Neural cell (in vitro differentiated cells): ENCODE measurements at regions not wholly inside any gene's neighbourhood (a gene's known extent, or its start where the extent isn't known, plus 50 kb on each side); places are given as distances from the start of the nearest gene placed in this dataset.

Experiments
- H2AFZ ChIP-seq: fragments of 200-600, 300-800 bp; sonication (generic), shearing (Covaris generic); 2 replicates; pipeline ENCODE4 v1.6.0; 2014; ENCODE audit warnings: low read depth, mild to moderate bottlenecking, antibody characterized with exemption, low read length, moderate library complexity
- H3F3A ChIP-seq: fragments of 200-600 bp; shearing (Covaris generic); 2 replicates; pipeline ENCODE4 v1.6.1; 2016; ENCODE audit warnings: mild to moderate bottlenecking, moderate library complexity, mixed read lengths, antibody characterized with exemption, low read length; ENCODE audit not compliant: insufficient read depth, poor library complexity, severe bottlenecking
- H3K27ac ChIP-seq: fragments of 200-600, 300-800 bp; sonication (generic), shearing (Covaris generic); 2 replicates; pipeline ENCODE4 v1.5.1; 2014; ENCODE audit warnings: mild to moderate bottlenecking, low read length, moderate library complexity
- H3K27me3 ChIP-seq: fragments of 300-800, 200-600 bp; sonication (generic), shearing (Covaris generic); 2 replicates; pipeline ENCODE4 v1.6.0; 2014; ENCODE audit warnings: mild to moderate bottlenecking, low read depth, low read length, moderate library complexity; ENCODE audit not compliant: insufficient read depth
- H3K36me3 ChIP-seq: fragments of 300-800, 200-600 bp; sonication (generic), shearing (Covaris generic); 2 replicates; pipeline ENCODE4 v1.5.1; 2014; ENCODE audit warnings: mild to moderate bottlenecking, antibody characterized with exemption, low read length, moderate library complexity; ENCODE audit not compliant: insufficient read depth
- H3K4me2 ChIP-seq: fragments of 300-800, 200-600 bp; sonication (generic), shearing (Covaris generic); 2 replicates; pipeline ENCODE4 v1.6.0; 2014; ENCODE audit warnings: mild to moderate bottlenecking, low read length
- H3K4me3 ChIP-seq: fragments of 300-800, 200-600 bp; sonication (generic), shearing (Covaris generic); 2 replicates; pipeline ENCODE4 v1.5.1; 2014; ENCODE audit warnings: mild to moderate bottlenecking, low read length, moderate library complexity
- H3K79me2 ChIP-seq: fragments of 200-600 bp; shearing (Covaris generic); replicated peaks from 2 replicates; pipeline ENCODE4 v1.6.0; 2014; ENCODE audit warnings: mild to moderate bottlenecking, low read length, moderate library complexity; ENCODE audit not compliant: insufficient read depth
- H3K9ac ChIP-seq: fragments of 300-800, 200-600 bp; sonication (generic), shearing (Covaris generic); 2 replicates; pipeline ENCODE4 v1.6.1; 2016; ENCODE audit warnings: mild to moderate bottlenecking, low read length, mixed read lengths
- H3K9me2 ChIP-seq: fragments of 200-600 bp; shearing (Covaris generic); 2 replicates; pipeline ENCODE4 v1.6.1; 2016; ENCODE audit warnings: mild to moderate bottlenecking, low read length, mixed read lengths; ENCODE audit not compliant: insufficient read depth
- H3K9me3 ChIP-seq: fragments of 200-600, 300-800 bp; sonication (generic), shearing (Covaris generic); 2 replicates; pipeline ENCODE4 v1.6.1; 2016; ENCODE audit warnings: mild to moderate bottlenecking, mixed run types, low read length, moderate library complexity, mixed read lengths
- H4K20me1 ChIP-seq: fragments of 200-600 bp; shearing (Covaris generic); 2 replicates; pipeline ENCODE4 v1.6.1; 2016; ENCODE audit warnings: mild to moderate bottlenecking, mixed run types; ENCODE audit not compliant: insufficient read depth
- CTCF ChIP-seq: fragments of 450-650 bp; IDR thresholded peaks from 2 replicates; pipeline ENCODE4 v1.5.1; 2014; ENCODE audit warnings: antibody characterized with exemption, mild to moderate bottlenecking, moderate library complexity; ENCODE audit not compliant: poor library complexity, severe bottlenecking
- EP300 ChIP-seq: fragments of 450-650 bp; conservative IDR thresholded peaks from 2 replicates; pipeline ENCODE4 v1.6.1; 2014; ENCODE audit warnings: antibody characterized with exemption, mild to moderate bottlenecking, moderate library complexity; ENCODE audit not compliant: poor library complexity, severe bottlenecking
- EZH2 ChIP-seq: fragments of 200-600, 300-800 bp; shearing (Covaris generic), sonication (generic); IDR thresholded peaks from 2 replicates; pipeline ENCODE4 v1.6.1; 2014; ENCODE audit warnings: antibody characterized with exemption, low read length, borderline replicate concordance, mild to moderate bottlenecking; ENCODE audit not compliant: insufficient read depth, poor library complexity, severe bottlenecking
- MXI1 ChIP-seq: fragments of 450-650 bp; conservative IDR thresholded peaks from 2 replicates; pipeline ENCODE4 v1.6.1; 2014; ENCODE audit warnings: antibody characterized with exemption, mild to moderate bottlenecking; ENCODE audit not compliant: poor library complexity, severe bottlenecking
- POLR2AphosphoS5 ChIP-seq: IDR thresholded peaks from 2 replicates; pipeline ENCODE4 v1.6.1; 2012
- RAD21 ChIP-seq: fragments of 450-650 bp; conservative IDR thresholded peaks from 2 replicates; pipeline ENCODE4 v1.6.1; 2014; ENCODE audit warnings: antibody characterized with exemption, mild to moderate bottlenecking, moderate library complexity
- SMC3 ChIP-seq: fragments of 450-650 bp; conservative IDR thresholded peaks from 2 replicates; pipeline ENCODE4 v1.6.1; 2014; ENCODE audit warnings: antibody characterized with exemption, mild to moderate bottlenecking, moderate library complexity; ENCODE audit not compliant: poor library complexity
- TAF1 ChIP-seq: IDR thresholded peaks from 2 replicates; pipeline ENCODE4 v1.6.1; 2012; ENCODE audit warnings: low read depth
- TF ChIP-seq, protein P1 (sequence below): IDR thresholded peaks from 2 replicates; pipeline ENCODE4 v1.6.1; 2012; ENCODE audit warnings: borderline replicate concordance

DNA sequence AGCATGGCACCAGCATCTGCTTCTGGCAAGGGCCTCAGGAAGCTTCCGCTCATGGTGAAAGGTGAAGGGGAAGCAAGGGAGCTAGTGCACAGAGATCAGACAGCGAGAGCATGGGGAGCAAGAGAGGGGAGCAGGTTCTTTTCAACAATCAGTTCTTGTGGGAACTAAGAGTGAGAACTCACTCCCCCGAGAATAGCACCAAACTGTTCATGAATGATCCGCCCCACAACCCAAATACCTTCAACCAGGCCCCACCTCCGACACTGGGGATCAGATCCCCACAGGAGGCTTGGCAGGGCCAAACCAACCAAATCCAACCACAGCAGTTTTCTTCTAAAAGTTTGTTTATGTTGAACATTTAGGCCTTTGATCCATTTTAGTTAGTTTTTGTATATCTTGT lies 69.7 kb upstream of the BHLHE23 start:
- peaks cover 15% of the 10 kb centered on the region for H3K27me3 ChIP-seq
- H3K79me2 ChIP-seq, result no peaks in the 10 kb centered on the region
- no peaks in the 10 kb centered on the region for H3K9me2 ChIP-seq
- H3K36me3 ChIP-seq, result no peaks in the 10 kb centered on the region
- no peaks in the 10 kb centered on the region for H4K20me1 ChIP-seq
- H3K4me2 ChIP-seq, result no peak overlapping the region
- H3K9me3 ChIP-seq, result peaks cover 12% of the 10 kb centered on the region
- H3K27ac ChIP-seq, result no peak overlapping the region
- no peak overlapping the region for H3K9ac ChIP-seq
- H2AFZ ChIP-seq, result no peak overlapping the region
- no peaks in the 10 kb centered on the region for H3F3A ChIP-seq
- TF ChIP-seq EZH2 (no peak), TAF1 (no peak), SMC3 (no peak), RAD21 (no peak), EP300 (no peak), MXI1 (no peak), POLR2AphosphoS5 (no peak), CTCF (no peak)
- TF ChIP-seq, protein P1, sequence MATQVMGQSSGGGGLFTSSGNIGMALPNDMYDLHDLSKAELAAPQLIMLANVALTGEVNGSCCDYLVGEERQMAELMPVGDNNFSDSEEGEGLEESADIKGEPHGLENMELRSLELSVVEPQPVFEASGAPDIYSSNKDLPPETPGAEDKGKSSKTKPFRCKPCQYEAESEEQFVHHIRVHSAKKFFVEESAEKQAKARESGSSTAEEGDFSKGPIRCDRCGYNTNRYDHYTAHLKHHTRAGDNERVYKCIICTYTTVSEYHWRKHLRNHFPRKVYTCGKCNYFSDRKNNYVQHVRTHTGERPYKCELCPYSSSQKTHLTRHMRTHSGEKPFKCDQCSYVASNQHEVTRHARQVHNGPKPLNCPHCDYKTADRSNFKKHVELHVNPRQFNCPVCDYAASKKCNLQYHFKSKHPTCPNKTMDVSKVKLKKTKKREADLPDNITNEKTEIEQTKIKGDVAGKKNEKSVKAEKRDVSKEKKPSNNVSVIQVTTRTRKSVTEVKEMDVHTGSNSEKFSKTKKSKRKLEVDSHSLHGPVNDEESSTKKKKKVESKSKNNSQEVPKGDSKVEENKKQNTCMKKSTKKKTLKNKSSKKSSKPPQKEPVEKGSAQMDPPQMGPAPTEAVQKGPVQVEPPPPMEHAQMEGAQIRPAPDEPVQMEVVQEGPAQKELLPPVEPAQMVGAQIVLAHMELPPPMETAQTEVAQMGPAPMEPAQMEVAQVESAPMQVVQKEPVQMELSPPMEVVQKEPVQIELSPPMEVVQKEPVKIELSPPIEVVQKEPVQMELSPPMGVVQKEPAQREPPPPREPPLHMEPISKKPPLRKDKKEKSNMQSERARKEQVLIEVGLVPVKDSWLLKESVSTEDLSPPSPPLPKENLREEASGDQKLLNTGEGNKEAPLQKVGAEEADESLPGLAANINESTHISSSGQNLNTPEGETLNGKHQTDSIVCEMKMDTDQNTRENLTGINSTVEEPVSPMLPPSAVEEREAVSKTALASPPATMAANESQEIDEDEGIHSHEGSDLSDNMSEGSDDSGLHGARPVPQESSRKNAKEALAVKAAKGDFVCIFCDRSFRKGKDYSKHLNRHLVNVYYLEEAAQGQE, result no peak
- H3K4me3 ChIP-seq, result no peak overlapping the region

GRCh38 chr20:63074631-63075030 lies 67.9 kb upstream of the BHLHE23 start:
- Histone ChIP-seq H3K9ac (no peak overlapping the region), H3K27me3 (peaks cover 32% of the 10 kb centered on the region)

More at GRCh38 chr20:63074631-63075030, 67.9 kb upstream of the BHLHE23 start:
- Histone ChIP-seq H3K9me2 (no peaks in the 10 kb centered on the region), H3K27ac (no peak overlapping the region), H3K4me2 (no peak overlapping the region), H3F3A (no peaks in the 10 kb centered on the region), H2AFZ (no peak overlapping the region), H3K4me3 (no peak overlapping the region), H3K9me3 (peaks cover 10% of the 10 kb centered on the region), H3K36me3 (no peaks in the 10 kb centered on the region), H3K79me2 (no peaks in the 10 kb centered on the region), H4K20me1 (no peaks in the 10 kb centered on the region)
- no peak for TF ChIP-seq RAD21
- TF ChIP-seq, protein P1, result no peak
